GM23338 (cell line): ENCODE measurements at regions not wholly inside any gene's neighbourhood (a gene's known extent, or its start where the extent isn't known, plus 50 kb on each side); places are given as distances from the start of the nearest gene placed in this dataset.

ENCODE experiments used
- ATAC-seq: fragments of 200-7000 bp; cut with Tn5 transposase; 3 replicates; pipeline ENCODE4 v1.9.1; 2020
- DNase-seq: peaks from one replicate; pipeline ENCODE4 v3.0.0-alpha.2; 2015; ENCODE audit warnings: low spot score
- H2AFZ ChIP-seq: fragments of 200-600 bp; sonication (generic); 2 replicates; pipeline ENCODE4 v1.8.0; 2016; ENCODE audit warnings: antibody characterized with exemption, mild to moderate bottlenecking, moderate library complexity
- H3F3A ChIP-seq: fragments of 200-600 bp; sonication (generic); replicated peaks from 2 replicates; pipeline ENCODE4 v1.8.0; 2017; ENCODE audit warnings: antibody characterized with exemption, mixed run types, low read depth
- H3K27ac ChIP-seq: fragments of 200-600 bp; sonication (generic); 2 replicates; pipeline ENCODE4 v1.6.1; 2016; ENCODE audit warnings: low read depth
- H3K27me3 ChIP-seq: fragments of 200-600 bp; sonication (generic); 2 replicates; pipeline ENCODE4 v1.8.0; 2016; ENCODE audit warnings: mild to moderate bottlenecking, mixed run types, moderate library complexity; ENCODE audit not compliant: insufficient read depth
- H3K36me3 ChIP-seq: fragments of 200-600 bp; sonication (generic); 2 replicates; pipeline ENCODE4 v1.8.0; 2016; ENCODE audit warnings: mild to moderate bottlenecking; ENCODE audit not compliant: insufficient read depth
- H3K4me1 ChIP-seq: fragments of 200-600 bp; sonication (generic); 2 replicates; pipeline ENCODE4 v1.8.0; 2016; ENCODE audit warnings: mild to moderate bottlenecking, moderate library complexity; ENCODE audit not compliant: insufficient read depth
- H3K4me2 ChIP-seq: fragments of 200-600 bp; sonication (generic); 2 replicates; pipeline ENCODE4 v1.7.1; 2017; ENCODE audit warnings: mixed run types
- H3K4me3 ChIP-seq: fragments of 200-600 bp; sonication (generic); 2 replicates; pipeline ENCODE4 v1.6.1; 2016; ENCODE audit warnings: mixed run types
- H3K79me2 ChIP-seq: fragments of 200-600 bp; sonication (generic); replicated peaks from 2 replicates; pipeline ENCODE4 v1.8.0; 2017; ENCODE audit warnings: mild to moderate bottlenecking; ENCODE audit not compliant: insufficient read depth
- H3K9me2 ChIP-seq: fragments of 200-600 bp; sonication (generic); 2 replicates; pipeline ENCODE4 v1.8.0; 2017; ENCODE audit not compliant: insufficient read depth
- H4K20me1 ChIP-seq: fragments of 200-600 bp; sonication (generic); replicated peaks from 2 replicates; pipeline ENCODE4 v1.8.0; 2017; ENCODE audit warnings: mild to moderate bottlenecking; ENCODE audit not compliant: insufficient read depth
- H3K27ac Mint-ChIP-seq: 2 replicates; pipeline ENCODE4 v1.8.0; 2020; ENCODE audit warnings: inconsistent platforms, mild to moderate bottlenecking, moderate library complexity, mixed read lengths
- H3K27me3 Mint-ChIP-seq: 3 replicates; pipeline ENCODE4 v1.8.0; 2022; ENCODE audit warnings: low read depth, mild to moderate bottlenecking, moderate library complexity, mixed read lengths, inconsistent platforms; ENCODE audit not compliant: insufficient read depth, poor library complexity
- H3K36me3 Mint-ChIP-seq: 3 replicates; pipeline ENCODE4 v1.8.0; 2021; ENCODE audit warnings: low read depth, mild to moderate bottlenecking, inconsistent platforms, moderate library complexity, mixed read lengths
- H3K4me1 Mint-ChIP-seq: 3 replicates; pipeline ENCODE4 v1.8.0; 2020; ENCODE audit warnings: mild to moderate bottlenecking, inconsistent platforms, mixed read lengths
- H3K4me3 Mint-ChIP-seq: 3 replicates; pipeline ENCODE4 v1.8.0; 2021; ENCODE audit warnings: moderate library complexity, mild to moderate bottlenecking, inconsistent platforms, mixed read lengths
- H3K9me3 Mint-ChIP-seq: 3 replicates; pipeline ENCODE4 v1.8.0; 2020; ENCODE audit warnings: moderate library complexity, mild to moderate bottlenecking, inconsistent platforms, mixed read lengths
- CREB1 ChIP-seq: fragments of 250-450 bp; sonication (Bioruptor Pico); IDR thresholded peaks from 2 replicates; pipeline ENCODE4 v1.5.0; 2020; ENCODE audit warnings: low read depth, mild to moderate bottlenecking, moderate library complexity
- ETS1 ChIP-seq: IDR thresholded peaks from 2 replicates; pipeline ENCODE4 v1.6.1; 2016; ENCODE audit warnings: antibody characterized with exemption
- EZH2 ChIP-seq: fragments of 200-600 bp; sonication (generic); IDR thresholded peaks from one replicate; pipeline ENCODE4 v1.8.0; 2017; ENCODE audit warnings: antibody characterized with exemption, mild to moderate bottlenecking, low read depth; ENCODE audit not compliant: unreplicated experiment
- EZH2phosphoT487 ChIP-seq: fragments of 200-600 bp; sonication (generic); IDR thresholded peaks from one replicate; pipeline ENCODE4 v1.8.1; 2018; ENCODE audit warnings: antibody characterized with exemption; ENCODE audit not compliant: unreplicated experiment
- JUNB ChIP-seq: IDR thresholded peaks from one replicate; pipeline ENCODE4 v1.6.1; 2016; ENCODE audit warnings: antibody characterized with exemption; ENCODE audit not compliant: unreplicated experiment
- NANOG ChIP-seq: IDR thresholded peaks from 2 replicates; pipeline ENCODE4 v1.6.1; 2016; ENCODE audit warnings: antibody characterized with exemption, borderline replicate concordance
- POLR2AphosphoS5 ChIP-seq: IDR thresholded peaks from 2 replicates; pipeline ENCODE4 v1.6.1; 2016; ENCODE audit warnings: antibody characterized with exemption, low read depth
- REST ChIP-seq: IDR thresholded peaks from one replicate; pipeline ENCODE4 v1.6.1; 2018; ENCODE audit warnings: antibody characterized with exemption; ENCODE audit not compliant: unreplicated experiment
- STAT1 ChIP-seq: IDR thresholded peaks from one replicate; pipeline ENCODE4 v1.6.1; 2016; ENCODE audit warnings: antibody characterized with exemption; ENCODE audit not compliant: unreplicated experiment
- ZNF114 ChIP-seq: fragments of 250-450 bp; sonication (Bioruptor Pico); IDR thresholded peaks from 2 replicates; pipeline ENCODE4 v1.5.0; 2020; ENCODE audit warnings: mild to moderate bottlenecking, moderate library complexity
- ZNF331 ChIP-seq: fragments of 250-450 bp; sonication (Bioruptor Pico); IDR thresholded peaks from 2 replicates; pipeline ENCODE4 v1.5.0; 2020; ENCODE audit warnings: low read depth, mild to moderate bottlenecking, moderate library complexity
- ZNF462 ChIP-seq: fragments of 250-450 bp; sonication (Bioruptor Pico); IDR thresholded peaks from 2 replicates; pipeline ENCODE4 v1.5.0; 2020; ENCODE audit warnings: mild to moderate bottlenecking, moderate library complexity
- TF ChIP-seq, protein P1 (sequence below), 2 experiments: fragments of 200-600 bp in 1 of 2; sonication (generic) in 1 of 2; conservative IDR thresholded peaks; 2 replicates each; pipeline versions ENCODE4 v1.5.1 to v1.6.1; 2016 to 2017; ENCODE audit warnings: antibody characterized with exemption in 2 of 2, low read depth in 2 of 2, mild to moderate bottlenecking in 2 of 2, moderate library complexity in 1 of 2

DNA sequence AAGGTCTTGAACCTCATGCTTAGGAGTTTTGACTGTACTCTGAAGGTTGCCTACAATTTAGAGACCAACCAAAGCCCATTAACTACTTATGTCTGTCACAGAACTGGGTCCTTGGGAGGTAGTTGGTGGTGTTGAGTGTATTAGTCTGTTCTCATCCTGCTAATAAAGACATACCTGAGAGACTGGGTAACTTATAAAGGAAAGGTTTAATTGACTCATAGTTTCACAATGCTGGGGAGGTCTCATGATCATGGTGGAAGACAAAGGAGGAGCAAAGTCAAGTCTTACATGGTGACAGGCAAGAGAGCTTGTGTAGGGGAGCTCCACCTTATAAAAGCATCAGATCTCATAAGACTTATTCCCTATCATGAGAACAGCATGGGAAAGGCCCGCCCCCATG lies 319.6 kb upstream of the ZMIZ1 start:
- DNase-seq, result no peak
- Histone ChIP-seq H3K4me2 (no peak overlapping the region), H4K20me1 (no peaks in the 10 kb centered on the region), H3F3A (no peaks in the 10 kb centered on the region), H3K4me3 (no peak overlapping the region), H2AFZ (no peak overlapping the region), H3K9me2 (peaks cover 13% of the 10 kb centered on the region), H3K79me2 (no peaks in the 10 kb centered on the region), H3K27ac (no peak overlapping the region), H3K4me1 (no peaks in the 10 kb centered on the region), H3K27me3 (no peaks in the 10 kb centered on the region), H3K36me3 (no peaks in the 10 kb centered on the region)
- H3K27me3 Mint-ChIP-seq, result peaks cover 7% of the 10 kb centered on the region
- H3K27ac Mint-ChIP-seq, result no peak overlapping the region
- H3K4me1 Mint-ChIP-seq, result peaks cover 14% of the 10 kb centered on the region
- H3K4me3 Mint-ChIP-seq, result no peak overlapping the region
- ATAC-seq, result no peak
- H3K36me3 Mint-ChIP-seq, result no peaks in the 10 kb centered on the region
- TF ChIP-seq EZH2 (no peak), ZNF114 (CRISPR knock-in tag) (no peak), JUNB (no peak), NANOG (no peak), ETS1 (no peak), ZNF331 (CRISPR knock-in tag) (no peak), STAT1 (no peak), EZH2phosphoT487 (no peak), CREB1 (CRISPR knock-in tag) (no peak), ZNF462 (CRISPR knock-in tag) (no peak), REST (no peak), POLR2AphosphoS5 (no peak)
- TF ChIP-seq, protein P1, sequence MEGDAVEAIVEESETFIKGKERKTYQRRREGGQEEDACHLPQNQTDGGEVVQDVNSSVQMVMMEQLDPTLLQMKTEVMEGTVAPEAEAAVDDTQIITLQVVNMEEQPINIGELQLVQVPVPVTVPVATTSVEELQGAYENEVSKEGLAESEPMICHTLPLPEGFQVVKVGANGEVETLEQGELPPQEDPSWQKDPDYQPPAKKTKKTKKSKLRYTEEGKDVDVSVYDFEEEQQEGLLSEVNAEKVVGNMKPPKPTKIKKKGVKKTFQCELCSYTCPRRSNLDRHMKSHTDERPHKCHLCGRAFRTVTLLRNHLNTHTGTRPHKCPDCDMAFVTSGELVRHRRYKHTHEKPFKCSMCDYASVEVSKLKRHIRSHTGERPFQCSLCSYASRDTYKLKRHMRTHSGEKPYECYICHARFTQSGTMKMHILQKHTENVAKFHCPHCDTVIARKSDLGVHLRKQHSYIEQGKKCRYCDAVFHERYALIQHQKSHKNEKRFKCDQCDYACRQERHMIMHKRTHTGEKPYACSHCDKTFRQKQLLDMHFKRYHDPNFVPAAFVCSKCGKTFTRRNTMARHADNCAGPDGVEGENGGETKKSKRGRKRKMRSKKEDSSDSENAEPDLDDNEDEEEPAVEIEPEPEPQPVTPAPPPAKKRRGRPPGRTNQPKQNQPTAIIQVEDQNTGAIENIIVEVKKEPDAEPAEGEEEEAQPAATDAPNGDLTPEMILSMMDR (conservative IDR thresholded peaks at IDR 0.05; ENCODE audit: low read depth in 2 of 2), result no peak
- no peaks in the 10 kb centered on the region for H3K9me3 Mint-ChIP-seq
